HG02938 (cell line): ENCODE measurements at regions not wholly inside any gene's neighbourhood (a gene's known extent, or its start where the extent isn't known, plus 50 kb on each side); places are given as distances from the start of the nearest gene placed in this dataset.

Source experiments
- ATAC-seq: cut with Tn5 transposase; IDR thresholded peaks from one replicate; pipeline ENCODE4 v1.9.1; 2021; ENCODE audit warnings: mild to moderate bottlenecking, moderate library complexity; ENCODE audit not compliant: unreplicated experiment

- ATAC-seq: no peak
Observed at GRCh38 chr20:48571949-48572847, 255.6 kb downstream of the PREX1 start.

GRCh38 chr20:48569679-48570078 lies 258.1 kb downstream of the PREX1 start:
- no peak for ATAC-seq

GRCh38 chr20:48568520-48568919 lies 259.3 kb downstream of the PREX1 start:
- no peak for ATAC-seq

GRCh38 chr20:48567145-48567544 lies 260.7 kb downstream of the PREX1 start:
- no peak for ATAC-seq

GRCh38 chr20:48564982-48565539 lies 262.7 kb downstream of the PREX1 start:
- no peak for ATAC-seq

- ATAC-seq: no peak
Observed at GRCh38 chr20:48563191-48563870, 264.5 kb downstream of the PREX1 start.

- no peak for ATAC-seq
Observed at GRCh38 chr20:48562586-48563116, 265.1 kb downstream of the PREX1 start.

- ATAC-seq: no peak
Observed at GRCh38 chr20:48558906-48559305, 268.9 kb downstream of the PREX1 start.

- no peak for ATAC-seq
Observed at GRCh38 chr20:48557380-48557779, 270.4 kb downstream of the PREX1 start.

GRCh38 chr20:48556956-48557355 lies 270.8 kb downstream of the PREX1 start:
- ATAC-seq: no peak

- ATAC-seq: no peak
Observed at GRCh38 chr20:48552550-48552949, 275.2 kb downstream of the PREX1 start.

- ATAC-seq: no peak
Observed at GRCh38 chr20:48550814-48551213, 277.0 kb downstream of the PREX1 start.

GRCh38 chr20:48547664-48548063 lies 280.1 kb downstream of the PREX1 start:
- ATAC-seq: no peak

- no peak for ATAC-seq
Observed at GRCh38 chr20:48544402-48545339, 283.1 kb downstream of the PREX1 start.

GRCh38 chr20:48541581-48542071 lies 286.2 kb downstream of the PREX1 start:
- ATAC-seq: peak; percentile 64

GRCh38 chr20:48538856-48539255 lies 288.9 kb downstream of the PREX1 start:
- no peak for ATAC-seq

- ATAC-seq: no peak
Observed at GRCh38 chr20:48538058-48538825, 289.6 kb downstream of the PREX1 start.

- ATAC-seq: no peak
Observed at GRCh38 chr20:48536206-48536605, 291.6 kb downstream of the PREX1 start.

GRCh38 chr20:48535556-48535955 lies 292.2 kb downstream of the PREX1 start:
- ATAC-seq: no peak

GRCh38 chr20:48532028-48532427 lies 295.8 kb downstream of the PREX1 start:
- ATAC-seq: no peak
